Stimulated activated naive B cell treated with anti-CD40 and anti-IgM and Interleukin-4, amounts not matched to agents 10 μg/mL and 1 μg/mL and 100 μg/mL, for 72 hours (primary cell): ENCODE measurements at regions not wholly inside any gene's neighbourhood (a gene's known extent, or its start where the extent isn't known, plus 50 kb on each side); places are given as distances from the start of the nearest gene placed in this dataset.

ENCODE experiments used
- ATAC-seq, 2 donors: fragments of 150-1000 bp; cut with Tn5 transposase; replicated peaks; 2 replicates each; pipeline ENCODE4 v1.10.0; 2021; ENCODE audit warnings: moderate library complexity in 1 of 2
- DNase-seq: peaks from one replicate; pipeline ENCODE4 v3.0.0; 2021
- H3K27ac Mint-ChIP-seq: one replicate; pipeline ENCODE4 v1.8.0; 2022; ENCODE audit warnings: mild to moderate bottlenecking, mixed read lengths
- H3K27me3 Mint-ChIP-seq, 2 donors: one replicate each; pipeline ENCODE4 v1.8.0; 2022; ENCODE audit warnings: mixed read lengths in 2 of 2
- H3K36me3 Mint-ChIP-seq, 2 donors: one replicate each; pipeline ENCODE4 v1.8.0; 2022; ENCODE audit warnings: mixed read lengths in 2 of 2, mild to moderate bottlenecking in 1 of 2
- H3K4me1 Mint-ChIP-seq, 2 donors: one replicate each; pipeline ENCODE4 v1.8.0; 2022; ENCODE audit warnings: mixed read lengths in 2 of 2, mild to moderate bottlenecking in 1 of 2
- H3K4me3 Mint-ChIP-seq, 2 donors: one replicate each; pipeline ENCODE4 v1.8.0; 2022; ENCODE audit warnings: mild to moderate bottlenecking in 2 of 2, mixed read lengths in 2 of 2, moderate library complexity in 1 of 2
- H3K9me3 Mint-ChIP-seq, 2 donors: one replicate each; pipeline ENCODE4 v1.8.0; 2022; ENCODE audit warnings: mixed read lengths in 2 of 2, mild to moderate bottlenecking in 1 of 2

- ATAC-seq = no peak
- no peak overlapping the region for H3K27ac Mint-ChIP-seq
- H3K4me1 Mint-ChIP-seq = no peaks in the 10 kb centered on the region
- no peak for DNase-seq
- no peaks in the 10 kb centered on the region for H3K36me3 Mint-ChIP-seq
- H3K27me3 Mint-ChIP-seq = no peaks in the 10 kb centered on the region
- peaks cover 4% of the 10 kb centered on the region in 2 donors for H3K9me3 Mint-ChIP-seq
- no peak overlapping the region for H3K4me3 Mint-ChIP-seq
Observed at GRCh38 chrX:95218976-95219375, 1465.7 kb upstream of the DIAPH2 start.

DNA sequence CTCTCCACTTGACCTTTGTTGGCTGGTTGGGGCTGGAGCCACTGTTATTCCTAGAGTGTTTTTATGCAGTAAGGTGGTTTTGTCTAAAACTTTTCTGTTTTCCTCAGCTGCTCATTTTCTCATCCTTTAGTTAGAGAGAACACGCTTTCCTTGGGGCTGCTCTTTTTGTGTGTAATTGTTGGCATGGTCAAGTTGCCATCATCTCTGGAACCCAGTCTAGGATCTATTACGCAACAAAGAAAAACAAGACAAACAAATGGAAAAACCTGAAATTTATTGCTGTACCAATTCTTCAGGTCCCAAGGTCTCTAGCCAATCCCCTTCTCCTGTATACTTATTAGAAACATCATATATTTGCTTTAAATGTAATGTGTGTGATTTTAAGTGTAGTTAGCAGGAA lies 1436.3 kb upstream of the DIAPH2 start:
- no peak for DNase-seq
- Mint-ChIP-seq H3K36me3 (no peaks in the 10 kb centered on the region), H3K4me3 (no peak overlapping the region), H3K9me3 (peaks cover 3 to 14% of the 10 kb centered on the region in 2 donors), H3K27me3 (no peaks in the 10 kb centered on the region), H3K4me1 (no peaks in the 10 kb centered on the region), H3K27ac (no peak overlapping the region)
- no peak for ATAC-seq

- no peak overlapping the region for H3K4me3 Mint-ChIP-seq
- ATAC-seq (no peak), DNase-seq (no peak)
- H3K4me1 Mint-ChIP-seq = no peaks in the 10 kb centered on the region
- no peaks in the 10 kb centered on the region for H3K27me3 Mint-ChIP-seq
- peaks cover 3 to 4% of the 10 kb centered on the region in 2 donors for H3K9me3 Mint-ChIP-seq
- H3K27ac Mint-ChIP-seq = no peak overlapping the region
- no peaks in the 10 kb centered on the region for H3K36me3 Mint-ChIP-seq
Observed at GRCh38 chrX:95290455-95290854, 1394.2 kb upstream of the DIAPH2 start.

DNA sequence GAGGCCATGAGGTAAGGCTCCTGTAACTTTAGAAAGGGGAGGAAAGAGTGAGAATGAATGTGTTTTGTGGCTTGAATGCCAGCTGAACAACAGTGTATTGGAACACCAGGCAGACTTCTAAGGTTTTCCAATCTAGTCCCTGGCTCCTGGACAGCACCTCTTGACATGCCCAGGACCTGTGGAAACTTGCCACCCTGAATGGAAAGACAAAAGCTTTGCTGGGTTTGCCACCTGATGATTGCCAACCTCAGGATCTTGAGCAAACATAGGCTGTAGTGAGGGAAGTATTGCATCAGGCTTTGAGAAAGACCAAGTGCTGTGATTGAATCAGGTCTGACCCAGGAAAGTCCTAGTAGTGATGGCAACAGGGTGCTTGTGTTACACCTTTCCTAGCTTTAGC lies 1393.1 kb upstream of the DIAPH2 start:
- H3K36me3 Mint-ChIP-seq = no peaks in the 10 kb centered on the region
- peaks cover 6 to 8% of the 10 kb centered on the region in 2 donors for H3K9me3 Mint-ChIP-seq
- H3K27me3 Mint-ChIP-seq = no peaks in the 10 kb centered on the region
- H3K27ac Mint-ChIP-seq = no peak overlapping the region
- H3K4me1 Mint-ChIP-seq = no peaks in the 10 kb centered on the region
- no peak for DNase-seq
- H3K4me3 Mint-ChIP-seq = no peak overlapping the region
- ATAC-seq = no peak

DNA sequence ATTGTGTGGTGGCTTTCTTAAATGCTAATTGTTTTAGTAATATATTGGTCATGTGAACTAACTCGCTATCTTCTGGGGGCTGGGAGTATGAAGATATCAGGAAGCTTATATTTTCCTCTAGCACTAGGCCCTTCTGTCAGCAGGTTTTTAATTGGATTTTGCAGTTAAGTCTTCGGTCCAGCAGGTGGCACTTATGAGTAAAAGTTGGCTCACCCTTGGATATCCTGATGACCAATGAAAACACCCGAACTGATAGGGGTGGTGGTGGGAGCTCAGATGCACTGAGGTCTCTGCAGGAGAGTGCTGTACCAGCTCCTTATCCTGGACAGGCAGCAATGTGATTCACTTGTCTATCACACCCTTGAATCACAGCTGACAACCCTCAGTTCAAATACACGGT lies 1365.8 kb upstream of the DIAPH2 start:
- Mint-ChIP-seq H3K27me3 (no peaks in the 10 kb centered on the region), H3K4me1 (no peaks in the 10 kb centered on the region), H3K4me3 (no peak overlapping the region), H3K36me3 (no peaks in the 10 kb centered on the region), H3K9me3 (no peaks in the 10 kb centered on the region), H3K27ac (no peak overlapping the region)
- peak in 1 of 2 donors; percentile 57 for ATAC-seq
- DNase-seq = no peak

DNA sequence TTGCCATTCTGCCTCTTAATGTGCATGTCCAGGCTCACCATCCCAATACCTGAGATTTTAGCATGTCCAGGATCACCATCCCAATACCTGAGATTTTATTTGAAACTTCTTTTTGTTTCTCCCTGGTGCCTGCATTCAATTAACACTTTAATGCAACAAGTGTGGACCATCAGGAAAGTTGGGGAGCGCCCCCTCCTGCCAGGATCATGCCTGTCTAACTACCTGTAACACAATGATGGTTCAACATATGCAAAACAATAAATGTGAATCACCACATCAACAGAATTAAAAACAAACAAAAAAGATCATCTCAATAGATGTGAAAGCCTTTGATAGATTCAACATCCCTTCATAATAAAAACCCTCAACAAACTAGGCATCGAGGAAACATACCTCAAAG lies 1359.5 kb upstream of the DIAPH2 start:
- no peak overlapping the region for H3K27ac Mint-ChIP-seq
- ATAC-seq = no peak
- no peaks in the 10 kb centered on the region for H3K4me1 Mint-ChIP-seq
- no peaks in the 10 kb centered on the region for H3K27me3 Mint-ChIP-seq
- no peaks in the 10 kb centered on the region for H3K9me3 Mint-ChIP-seq
- no peak overlapping the region for H3K4me3 Mint-ChIP-seq
- H3K36me3 Mint-ChIP-seq = no peaks in the 10 kb centered on the region
- no peak for DNase-seq

GRCh38 chrX:95330292-95330691 lies 1354.3 kb upstream of the DIAPH2 start:
- no peak overlapping the region for H3K27ac Mint-ChIP-seq
- no peak for DNase-seq
- ATAC-seq = no peak
- H3K4me1 Mint-ChIP-seq = no peaks in the 10 kb centered on the region
- H3K27me3 Mint-ChIP-seq = no peaks in the 10 kb centered on the region
- no peaks in the 10 kb centered on the region for H3K36me3 Mint-ChIP-seq
- peaks cover 0 to 5% of the 10 kb centered on the region in 2 donors for H3K9me3 Mint-ChIP-seq
- H3K4me3 Mint-ChIP-seq = no peak overlapping the region

GRCh38 chrX:95332530-95332929 lies 1352.1 kb upstream of the DIAPH2 start:
- ATAC-seq (no peak), DNase-seq (no peak)
- Mint-ChIP-seq H3K36me3 (no peaks in the 10 kb centered on the region), H3K27me3 (no peaks in the 10 kb centered on the region), H3K4me3 (no peak overlapping the region), H3K4me1 (no peaks in the 10 kb centered on the region), H3K9me3 (peaks cover 0 to 5% of the 10 kb centered on the region in 2 donors), H3K27ac (no peak overlapping the region)

DNA sequence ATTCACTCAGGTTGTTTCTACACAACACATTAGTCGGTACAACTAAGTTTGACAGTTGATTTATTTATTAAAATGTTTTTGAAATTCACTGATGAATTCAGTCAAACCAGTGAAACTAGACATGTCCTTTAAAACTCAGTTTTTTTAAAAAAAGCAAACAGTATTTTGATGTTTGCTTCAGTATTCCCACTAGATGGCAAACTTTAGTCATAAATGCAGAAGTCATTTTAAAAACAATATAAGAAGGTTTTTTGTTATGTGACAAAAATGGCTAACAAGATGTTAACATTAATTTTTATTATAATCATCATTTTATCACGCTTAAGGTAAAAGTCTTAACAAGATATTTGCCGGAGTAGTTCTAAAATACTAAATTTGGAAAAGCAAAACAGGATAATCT lies 1337.8 kb upstream of the DIAPH2 start:
- no peaks in the 10 kb centered on the region for H3K9me3 Mint-ChIP-seq
- ATAC-seq (no peak), DNase-seq (no peak)
- H3K36me3 Mint-ChIP-seq = no peaks in the 10 kb centered on the region
- H3K4me1 Mint-ChIP-seq = no peaks in the 10 kb centered on the region
- H3K4me3 Mint-ChIP-seq = no peak overlapping the region
- no peaks in the 10 kb centered on the region for H3K27me3 Mint-ChIP-seq
- no peak overlapping the region for H3K27ac Mint-ChIP-seq

DNA sequence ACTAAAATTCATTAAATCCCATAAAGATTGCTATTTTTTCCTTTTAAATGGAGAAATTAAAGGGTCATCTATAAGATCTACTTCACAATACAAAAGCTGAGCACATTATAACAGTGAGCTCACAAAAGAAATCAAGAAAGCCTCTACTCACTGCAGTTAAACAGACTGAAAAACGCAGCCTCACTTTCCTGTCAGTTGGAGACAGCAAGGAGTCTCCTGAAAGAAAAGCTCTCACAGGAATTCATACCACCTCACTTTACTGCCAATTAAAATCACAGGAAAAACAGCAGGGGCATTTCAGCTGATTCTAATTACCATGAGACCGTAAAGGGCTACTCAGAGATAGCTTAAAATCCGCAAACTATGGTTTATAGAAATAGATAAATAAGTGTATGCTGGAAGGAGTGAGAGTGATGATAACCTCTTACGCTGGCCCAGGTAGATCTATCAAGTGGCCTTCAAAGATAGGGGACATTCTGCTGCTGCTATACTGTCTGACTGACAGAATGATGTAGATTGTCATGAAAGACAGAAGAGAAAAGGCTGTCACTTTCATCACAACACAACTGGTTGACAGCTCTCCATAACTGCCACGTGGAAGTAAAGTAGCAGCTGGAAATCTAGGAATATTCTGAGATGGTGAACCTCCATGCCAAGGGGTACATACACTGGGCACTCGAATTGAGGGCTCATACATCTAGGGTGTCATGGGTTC lies 1333.7 kb upstream of the DIAPH2 start:
- Mint-ChIP-seq H3K27me3 (no peaks in the 10 kb centered on the region), H3K27ac (no peak overlapping the region), H3K4me3 (no peak overlapping the region), H3K36me3 (no peaks in the 10 kb centered on the region), H3K9me3 (no peaks in the 10 kb centered on the region), H3K4me1 (no peaks in the 10 kb centered on the region)
- DNase-seq = no peak
- no peak for ATAC-seq

- Mint-ChIP-seq H3K27me3 (no peaks in the 10 kb centered on the region), H3K36me3 (no peaks in the 10 kb centered on the region), H3K4me3 (no peak overlapping the region), H3K4me1 (no peaks in the 10 kb centered on the region), H3K27ac (no peak overlapping the region), H3K9me3 (peaks cover 1 to 3% of the 10 kb centered on the region in 2 donors)
- no peak for DNase-seq
- no peak for ATAC-seq
Observed at GRCh38 chrX:95367286-95367685, 1317.4 kb upstream of the DIAPH2 start.

DNA sequence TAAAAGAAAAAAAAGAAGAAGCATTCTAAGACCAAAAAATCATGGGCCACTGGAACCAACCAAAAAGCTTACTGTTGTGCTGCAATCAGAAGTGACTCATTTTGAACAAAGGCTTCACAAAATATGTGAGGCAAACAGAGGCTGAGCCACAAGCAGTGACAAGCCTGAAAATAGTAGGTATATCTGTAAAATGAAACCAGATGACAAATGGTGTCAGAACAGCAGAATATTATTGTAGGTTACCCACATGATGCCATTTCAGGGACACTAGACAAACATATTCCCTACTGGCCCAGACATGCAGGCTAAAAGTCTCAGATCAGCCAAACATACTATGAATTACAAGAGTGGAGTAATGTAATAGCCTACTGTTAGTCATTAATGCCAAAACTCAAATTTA lies 1301.8 kb upstream of the DIAPH2 start:
- Mint-ChIP-seq H3K4me3 (no peak overlapping the region), H3K27ac (no peak overlapping the region), H3K36me3 (no peaks in the 10 kb centered on the region), H3K4me1 (no peaks in the 10 kb centered on the region), H3K27me3 (no peaks in the 10 kb centered on the region), H3K9me3 (peaks cover 0 to 2% of the 10 kb centered on the region in 2 donors)
- ATAC-seq = no peak
- DNase-seq = no peak

- Mint-ChIP-seq H3K4me1 (no peaks in the 10 kb centered on the region), H3K4me3 (no peak overlapping the region), H3K27ac (no peak overlapping the region), H3K27me3 (no peaks in the 10 kb centered on the region), H3K36me3 (no peaks in the 10 kb centered on the region), H3K9me3 (peaks cover 0 to 2% of the 10 kb centered on the region in 2 donors)
- ATAC-seq (no peak), DNase-seq (no peak)
Observed at GRCh38 chrX:95383778-95384177, 1300.9 kb upstream of the DIAPH2 start.

DNA sequence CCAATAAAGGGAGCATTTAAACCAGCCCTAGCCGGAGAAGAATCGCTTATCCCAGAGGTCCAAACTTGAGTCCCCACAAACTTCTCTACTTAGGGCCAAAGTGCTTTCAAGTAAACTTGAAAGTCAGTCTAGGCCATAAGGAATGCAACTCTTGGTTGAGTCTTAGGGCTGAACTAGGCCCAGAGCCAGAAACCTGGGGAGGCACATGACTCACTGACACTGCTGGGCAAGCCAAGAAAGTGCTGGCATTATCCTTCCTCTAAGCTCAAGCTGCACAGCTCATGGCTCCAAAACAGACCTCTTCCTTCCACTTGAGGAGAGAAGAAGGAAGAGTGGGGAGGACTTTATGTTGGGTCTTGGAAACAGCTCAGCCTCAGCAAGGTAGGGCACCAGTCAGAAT lies 1257.3 kb upstream of the DIAPH2 start:
- Mint-ChIP-seq H3K36me3 (no peaks in the 10 kb centered on the region), H3K27me3 (no peaks in the 10 kb centered on the region), H3K4me3 (no peak overlapping the region), H3K4me1 (no peaks in the 10 kb centered on the region), H3K27ac (no peak overlapping the region), H3K9me3 (no peaks in the 10 kb centered on the region)
- DNase-seq (no peak), ATAC-seq (no peak)

GRCh38 chrX:95435198-95435597 lies 1249.4 kb upstream of the DIAPH2 start:
- Mint-ChIP-seq H3K27ac (no peak overlapping the region), H3K9me3 (no peaks in the 10 kb centered on the region), H3K4me1 (no peaks in the 10 kb centered on the region), H3K36me3 (no peaks in the 10 kb centered on the region), H3K4me3 (no peak overlapping the region), H3K27me3 (no peaks in the 10 kb centered on the region)
- no peak for ATAC-seq
- DNase-seq = no peak

- no peak for ATAC-seq
- H3K4me3 Mint-ChIP-seq = no peak overlapping the region
- no peaks in the 10 kb centered on the region for H3K4me1 Mint-ChIP-seq
Observed at GRCh38 chrX:95441836-95442235, 1242.8 kb upstream of the DIAPH2 start.

More at GRCh38 chrX:95441836-95442235, 1242.8 kb upstream of the DIAPH2 start:
- DNase-seq = no peak
- Mint-ChIP-seq H3K27ac (no peak overlapping the region), H3K36me3 (no peaks in the 10 kb centered on the region), H3K27me3 (no peaks in the 10 kb centered on the region), H3K9me3 (peaks cover 0 to 1% of the 10 kb centered on the region in 2 donors)
